HEK293T (cell line): ENCODE measurements at regions not wholly inside any gene's neighbourhood (a gene's known extent, or its start where the extent isn't known, plus 50 kb on each side); places are given as distances from the start of the nearest gene placed in this dataset.

Experiments used
- CTBP1 ChIP-seq: fragments of 450-650 bp; IDR thresholded peaks from 2 replicates; pipeline ENCODE4 v1.6.1; 2016; ENCODE audit warnings: borderline replicate concordance
- L3MBTL2 ChIP-seq: fragments of 450-650 bp; conservative IDR thresholded peaks from 2 replicates; pipeline ENCODE4 v1.6.1; 2016; ENCODE audit warnings: mild to moderate bottlenecking
- SP1 ChIP-seq: fragments of 450-650 bp; IDR thresholded peaks from 2 replicates; pipeline ENCODE4 v1.6.1; 2017
- ZNF384 ChIP-seq: fragments of 450-650 bp; IDR thresholded peaks from 2 replicates; pipeline ENCODE4 v1.6.1; 2016

DNA sequence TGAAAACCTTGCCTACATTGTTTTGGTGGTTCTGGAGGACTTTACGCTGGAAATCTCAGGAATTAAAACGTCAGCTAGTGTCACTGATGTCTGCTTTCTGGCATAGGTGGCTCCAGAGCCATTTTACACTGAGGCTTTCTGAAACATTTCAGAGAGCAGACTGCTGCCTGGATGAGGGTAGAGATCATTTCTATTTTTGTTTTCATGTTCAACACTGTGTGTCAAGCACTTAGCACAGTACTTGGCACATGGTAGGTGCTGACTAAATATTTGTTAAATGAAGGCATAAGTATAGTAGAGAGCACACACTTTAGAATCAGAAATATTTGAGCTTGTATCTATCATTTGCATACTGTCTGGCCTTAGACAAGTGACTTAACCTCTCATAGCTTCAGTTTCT, 59.1 kb upstream of the FRY start:
- TF ChIP-seq SP1: no peak
- TF ChIP-seq ZNF384: no peak
- no peak for TF ChIP-seq L3MBTL2
- no peak for TF ChIP-seq CTBP1
